IMR-90 (cell line): ENCODE measurements at regions not wholly inside any gene's neighbourhood (a gene's known extent, or its start where the extent isn't known, plus 50 kb on each side); places are given as distances from the start of the nearest gene placed in this dataset.

Experiments used
- ATAC-seq: fragments of 200-7000 bp; cut with Tn5 transposase; 2 replicates; pipeline ENCODE4 v1.9.1; 2020; ENCODE audit warnings: low read depth, mild to moderate bottlenecking, moderate library complexity
- BruUV-seq: library from RNA; stranded (reverse); fragments of 400-500 nt; replicated peaks from 2 replicates; lab custom pipeline; 2021; lab: Mats Ljungman, UMichigan
- CTCF ChIA-PET: fragments of 300-600 bp; formaldehyde crosslinking; extraction: SDS; loops from one replicate; lab custom pipeline; 2021; ENCODE audit warnings: antibody characterized with exemption; lab: Yijun Ruan, JAX
- POLR2A ChIA-PET: fragments of 300-600 bp; sonication (Branson Sonifier 250); formaldehyde crosslinking; loops from one replicate; lab custom pipeline; 2022; ENCODE audit warnings: antibody characterized with exemption; ENCODE audit not compliant: unreplicated experiment; lab: Charles Lee
- DNase-seq: peaks from one replicate; pipeline ENCODE4 v3.0.0; 2013
- H2AFZ ChIP-seq: replicated peaks from 2 replicates; pipeline ENCODE3; 2013; ENCODE audit warnings: low read length, mild to moderate bottlenecking; ENCODE audit not compliant: poor library complexity
- H2AK5ac ChIP-seq: 2 replicates; pipeline ENCODE4 v1.6.1; 2013; ENCODE audit warnings: low read depth, low read length, inconsistent platforms
- H2AK9ac ChIP-seq: replicated peaks from 2 replicates; pipeline ENCODE3; 2013; ENCODE audit warnings: mild to moderate bottlenecking, low read depth, low read length, moderate library complexity; ENCODE audit not compliant: poor library complexity
- H2BK120ac ChIP-seq: 2 replicates; pipeline ENCODE4 v1.6.1; 2013; ENCODE audit warnings: low read depth, low read length, inconsistent platforms
- H2BK15ac ChIP-seq: 3 replicates; pipeline ENCODE4 v1.6.1; 2013; ENCODE audit warnings: low read depth, low read length, inconsistent platforms
- H2BK20ac ChIP-seq: 2 replicates; pipeline ENCODE4 v1.6.1; 2013; ENCODE audit warnings: low read depth, mild to moderate bottlenecking, inconsistent platforms, low read length, moderate library complexity
- H2BK5ac ChIP-seq: 2 replicates; pipeline ENCODE4 v1.6.1; 2013; ENCODE audit warnings: mild to moderate bottlenecking, low read depth, low read length, inconsistent platforms; ENCODE audit not compliant: poor library complexity, severe bottlenecking
- H3K14ac ChIP-seq: replicated peaks from 2 replicates; pipeline ENCODE4 v1.6.1; 2013; ENCODE audit warnings: low read depth, low read length, inconsistent platforms
- H3K18ac ChIP-seq: 2 replicates; pipeline ENCODE4 v1.6.1; 2013; ENCODE audit warnings: low read depth, low read length, control low read depth
- H3K23ac ChIP-seq: 2 replicates; pipeline ENCODE4 v1.6.1; 2013; ENCODE audit warnings: low read depth, low read length, inconsistent platforms
- H3K27ac ChIP-seq: 2 replicates; pipeline ENCODE4 v1.5.1; 2013; ENCODE audit warnings: mild to moderate bottlenecking, control low read depth, low read length; ENCODE audit not compliant: insufficient read depth
- H3K27me3 ChIP-seq: 2 replicates; pipeline ENCODE4 v1.6.1; 2013; ENCODE audit warnings: low read length; ENCODE audit not compliant: control insufficient read depth, insufficient read depth
- H3K36me3 ChIP-seq: 2 replicates; pipeline ENCODE4 v1.6.1; 2013; ENCODE audit warnings: low read length, mixed read lengths; ENCODE audit not compliant: control insufficient read depth, insufficient read depth
- H3K4ac ChIP-seq: 2 replicates; pipeline ENCODE4 v1.6.1; 2013; ENCODE audit warnings: low read depth, low read length, inconsistent platforms
- H3K4me1 ChIP-seq: 2 replicates; pipeline ENCODE4 v1.6.1; 2013; ENCODE audit warnings: low read length, mixed read lengths; ENCODE audit not compliant: control insufficient read depth, insufficient read depth
- H3K4me2 ChIP-seq: 2 replicates; pipeline ENCODE4 v1.6.1; 2013; ENCODE audit warnings: low read depth, mild to moderate bottlenecking, control low read depth, low read length, moderate library complexity
- H3K4me3 ChIP-seq: 2 replicates; pipeline ENCODE4 v1.5.1; 2013; ENCODE audit warnings: low read depth, mild to moderate bottlenecking, control low read depth, low read length, moderate library complexity; ENCODE audit not compliant: insufficient read depth
- H3K56ac ChIP-seq: 2 replicates; pipeline ENCODE4 v1.6.1; 2013; ENCODE audit warnings: low read length, inconsistent platforms; ENCODE audit not compliant: insufficient read depth; ENCODE audit errors: extremely low read depth
- H3K79me1 ChIP-seq, 2 experiments: 2 replicates each; pipeline ENCODE4 v1.6.1; 2013; ENCODE audit warnings: low read length in 2 of 2, inconsistent platforms in 1 of 2, low read depth in 1 of 2
- H3K9ac ChIP-seq: 2 replicates; pipeline ENCODE4 v1.6.1; 2013; ENCODE audit warnings: low read depth, low read length, control low read depth
- H3K9me1 ChIP-seq: 2 replicates; pipeline ENCODE4 v1.6.1; 2013; ENCODE audit warnings: low read length, inconsistent platforms; ENCODE audit not compliant: insufficient read depth
- H3K9me3 ChIP-seq: 2 replicates; pipeline ENCODE4 v1.6.1; 2013; ENCODE audit warnings: low read length; ENCODE audit not compliant: control insufficient read depth, insufficient read depth
- H4K20me1 ChIP-seq: 2 replicates; pipeline ENCODE4 v1.6.1; 2013; ENCODE audit warnings: low read length, inconsistent platforms; ENCODE audit not compliant: insufficient read depth
- H4K5ac ChIP-seq: 2 replicates; pipeline ENCODE4 v1.6.1; 2013; ENCODE audit warnings: mild to moderate bottlenecking, low read depth, low read length, control low read depth
- H4K8ac ChIP-seq, 2 experiments: 2 replicates each; pipeline ENCODE4 v1.6.1; 2013; ENCODE audit warnings: low read depth in 2 of 2, low read length in 2 of 2, control low read depth in 1 of 2, inconsistent platforms in 1 of 2
- H4K91ac ChIP-seq: 2 replicates; pipeline ENCODE4 v1.6.1; 2013; ENCODE audit warnings: low read depth, low read length, inconsistent platforms; ENCODE audit not compliant: insufficient read depth
- BHLHE40 ChIP-seq: fragments of 150-350 bp; IDR thresholded peaks from 2 replicates; pipeline ENCODE4 v1.6.1; 2016; ENCODE audit warnings: mild to moderate bottlenecking, low read depth, low read length
- CHD1 ChIP-seq: IDR thresholded peaks from 2 replicates; pipeline ENCODE4 v1.6.1; 2012; ENCODE audit warnings: low read depth, low read length, improper control_type of control experiment
- CTCF ChIP-seq: conservative IDR thresholded peaks from 2 replicates; pipeline ENCODE4 v1.5.1; 2012; ENCODE audit warnings: mild to moderate bottlenecking, low read depth, low read length, improper control_type of control experiment
- ELK1 ChIP-seq: fragments of 150-350 bp; IDR thresholded peaks from 2 replicates; pipeline ENCODE4 v1.6.1; 2016; ENCODE audit warnings: low read depth, mild to moderate bottlenecking, low read length, moderate library complexity, borderline replicate concordance
- MAFK ChIP-seq: IDR thresholded peaks from 2 replicates; pipeline ENCODE4 v1.6.1; 2012; ENCODE audit warnings: low read depth, low read length, improper control_type of control experiment
- MXI1 ChIP-seq: IDR thresholded peaks from 2 replicates; pipeline ENCODE4 v1.6.1; 2012; ENCODE audit warnings: low read depth, mild to moderate bottlenecking, low read length, moderate library complexity, borderline replicate concordance
- POLR2A ChIP-seq: IDR thresholded peaks from 2 replicates; pipeline ENCODE4 v1.6.1; 2012; ENCODE audit warnings: mild to moderate bottlenecking, low read depth, low read length
- RAD21 ChIP-seq: IDR thresholded peaks from 2 replicates; pipeline ENCODE4 v1.6.1; 2012; ENCODE audit warnings: low read length, improper control_type of control experiment
- RCOR1 ChIP-seq: IDR thresholded peaks from 2 replicates; pipeline ENCODE4 v1.6.1; 2012; ENCODE audit warnings: mild to moderate bottlenecking, low read length, improper control_type of control experiment; ENCODE audit not compliant: insufficient replicate concordance
- USF2 ChIP-seq: fragments of 150-350 bp; IDR thresholded peaks from 2 replicates; pipeline ENCODE4 v1.6.1; 2017; ENCODE audit warnings: mild to moderate bottlenecking, antibody characterized with exemption, low read length, low read depth
- WGBS, 2 experiments: methylation state at CpG; one replicate each; pipeline versions ENCODE4 v1.1.5 to v1.1.7; 2013; ENCODE audit warnings: missing lambda C conversion rate in 2 of 2; ENCODE audit not compliant: insufficient read length in 1 of 2; ENCODE audit errors: extremely low coverage in 2 of 2; 5-methylcytosine and 5-hydroxymethylcytosine counted together
- dilution Hi-C: fragments of 300-500 bp; cut with HindIII; formaldehyde crosslinking; loops from one replicate; pipeline ENCODE4 v1.14.3; 2018; ENCODE audit warnings: low sequenced_read_pairs; ENCODE audit not compliant: unreplicated experiment
- in situ Hi-C: fragments of 300-500 bp; cut with MboI; formaldehyde crosslinking; loops from 3 replicates; pipeline ENCODE4 v1.14.3; 2019; ENCODE audit warnings: low sequenced_read_pairs, inconsistent platforms, mixed read lengths
- intact Hi-C: fragments of 100-400 bp; cut with micrococcal nuclease; formaldehyde crosslinking; loops from 2 replicates; pipeline ENCODE4 v1.10.0; 2022

GRCh38 chr11:70808686-70809375 is 410.5 kb downstream of the CTTN start:
- H3K9me3 ChIP-seq, result peaks cover 5% of the 10 kb centered on the region; the same call in 1 of the 2 replicates
- no peak overlapping the region for H2BK15ac ChIP-seq
- no peak overlapping the region for H3K56ac ChIP-seq
- H3K14ac ChIP-seq, result no peak overlapping the region
- CTCF ChIA-PET, result no interaction called here
- no peak for DNase-seq
- no peak overlapping the region for H2AK5ac ChIP-seq
- no peak overlapping the region for H2BK20ac ChIP-seq
- H2BK120ac ChIP-seq, result no peak overlapping the region
- no peak overlapping the region for H4K5ac ChIP-seq
- H4K20me1 ChIP-seq, result no peaks in the 10 kb centered on the region; the same call in 1 of the 2 replicates
- TF ChIP-seq USF2, result no peak
- TF ChIP-seq RCOR1, result no peak
- TF ChIP-seq POLR2A, result no peak
- no peak for TF ChIP-seq MXI1
- no peak for TF ChIP-seq MAFK
- no peak for TF ChIP-seq CHD1
- TF ChIP-seq RAD21, result no peak
- TF ChIP-seq CTCF, result no peak
- TF ChIP-seq ELK1, result no peak
- TF ChIP-seq BHLHE40, result no peak
- dilution Hi-C loops (no loop called here), in situ Hi-C loops (no loop called here), intact Hi-C loops (no loop called here)
- H4K91ac ChIP-seq, result no peak overlapping the region
- 83% methylated on average over 10 of the region's 21 CpGs; no CpG with 5 or more reads in 1 of the 2 experiments for WGBS, 2 experiments
- no peak for ATAC-seq
- H3K79me1 ChIP-seq, result no peaks in the 10 kb centered on the region
- H3K36me3 ChIP-seq, result peaks cover 1% of the 10 kb centered on the region
- no peak overlapping the region for H3K4me3 ChIP-seq
- H3K18ac ChIP-seq, result no peak overlapping the region
- no peak overlapping the region for H3K4me2 ChIP-seq
- no peaks in the 10 kb centered on the region for H3K4me1 ChIP-seq
- H3K27me3 ChIP-seq, result no peaks in the 10 kb centered on the region
- no peak overlapping the region for H3K9ac ChIP-seq
- POLR2A ChIA-PET, result no interaction called here
- H2AK9ac ChIP-seq, result no peak overlapping the region
- H2BK5ac ChIP-seq, result no peak overlapping the region
- no peaks in the 10 kb centered on the region for H3K9me1 ChIP-seq
- no peak overlapping the region for H3K27ac ChIP-seq
- no peak overlapping the region for H3K4ac ChIP-seq
- BruUV-seq, result no TSS peak
- no peak overlapping the region for H2AFZ ChIP-seq
- no peak overlapping the region for H3K23ac ChIP-seq
- H4K8ac ChIP-seq, result no peak overlapping the region
